SIG-M5 treated with dmso at 0.1 percent for 504 hours (cell line): ENCODE measurements at regions not wholly inside any gene's neighbourhood (a gene's known extent, or its start where the extent isn't known, plus 50 kb on each side); places are given as distances from the start of the nearest gene placed in this dataset.
"Not testable (repeated sequence)": the region's sequence is repeated elsewhere in the genome, so short reads cannot be mapped to it uniquely, and the experiment has no call there.

Experiments used
- DNase-seq: peaks from one replicate; lab custom pipeline; 2025; ENCODE audit not compliant: unreplicated experiment; lab: John Stamatoyannopoulos, UW

DNA sequence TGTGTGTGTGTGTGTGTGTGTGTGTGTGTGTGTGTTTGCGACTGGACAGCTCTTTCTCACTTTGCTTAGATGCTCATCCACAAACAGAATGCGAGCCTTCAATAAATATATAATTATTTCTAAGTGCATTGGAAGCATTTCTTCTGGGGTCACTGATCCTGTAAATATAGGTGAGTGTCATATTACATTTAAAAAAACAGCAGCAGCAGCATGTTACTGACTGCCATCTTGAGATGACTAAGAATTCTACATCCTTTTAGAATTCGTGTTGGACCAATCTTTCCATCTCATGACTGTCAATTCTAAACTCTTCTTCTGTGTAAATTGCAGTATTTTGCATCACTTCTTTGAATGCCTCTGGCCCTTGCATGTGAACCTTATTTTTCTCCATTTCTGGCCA is 238.0 kb upstream of the DDI1 start:
- no peak for DNase-seq

DNA sequence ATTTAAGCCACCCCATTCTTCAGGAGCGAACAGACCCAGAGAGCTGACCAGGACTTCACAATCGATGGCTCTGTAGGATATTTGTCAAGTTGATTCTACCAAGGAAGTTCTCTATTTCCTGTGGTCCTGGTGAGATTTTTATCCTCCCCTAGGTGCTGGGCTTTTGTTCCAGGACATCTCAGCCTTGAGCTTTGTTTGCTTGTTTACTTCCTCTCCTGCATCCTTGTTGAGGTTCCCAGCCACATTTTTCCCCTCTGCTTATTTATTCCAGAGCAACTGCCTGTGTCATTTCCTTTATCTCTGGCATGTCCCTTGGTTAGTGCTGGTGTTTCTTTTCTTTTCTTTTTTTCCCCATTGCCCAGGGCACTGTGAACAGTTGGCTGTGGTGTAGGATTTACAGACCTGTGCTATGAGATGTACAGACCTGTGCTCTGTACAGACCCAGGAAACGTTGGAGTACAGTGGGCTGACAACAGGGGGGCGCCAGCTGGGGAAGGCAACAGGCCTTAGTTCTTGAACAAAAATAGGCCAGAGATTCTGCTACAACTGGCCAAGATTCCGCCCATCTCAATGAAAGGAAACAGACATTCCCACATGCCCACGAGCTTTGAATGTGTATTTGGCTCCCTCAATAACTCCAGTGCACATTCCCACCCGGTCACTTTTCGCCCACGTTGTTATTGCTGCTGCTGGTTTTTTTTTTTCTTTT is 235.9 kb upstream of the DDI1 start:
- DNase-seq, result no peak

DNA sequence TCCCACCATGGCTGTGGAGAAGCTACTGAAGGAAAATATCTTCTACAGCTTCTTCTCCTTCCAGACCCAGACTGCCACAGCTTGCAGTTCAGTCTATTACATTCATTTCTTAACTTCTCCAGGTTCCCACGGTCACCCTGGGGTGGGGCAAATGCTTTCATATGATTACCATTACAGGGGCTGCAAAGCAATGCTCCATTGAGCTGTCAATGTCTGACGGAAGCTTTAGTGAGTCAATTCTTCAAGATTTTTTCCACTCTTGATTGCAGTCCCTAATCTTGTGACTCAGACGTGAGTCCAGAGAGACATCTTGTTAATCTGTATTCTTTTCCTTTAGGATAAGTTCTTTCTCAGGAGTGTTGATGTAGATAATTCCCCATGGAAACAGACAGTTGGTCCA is 233.4 kb upstream of the DDI1 start:
- no peak for DNase-seq

DNA sequence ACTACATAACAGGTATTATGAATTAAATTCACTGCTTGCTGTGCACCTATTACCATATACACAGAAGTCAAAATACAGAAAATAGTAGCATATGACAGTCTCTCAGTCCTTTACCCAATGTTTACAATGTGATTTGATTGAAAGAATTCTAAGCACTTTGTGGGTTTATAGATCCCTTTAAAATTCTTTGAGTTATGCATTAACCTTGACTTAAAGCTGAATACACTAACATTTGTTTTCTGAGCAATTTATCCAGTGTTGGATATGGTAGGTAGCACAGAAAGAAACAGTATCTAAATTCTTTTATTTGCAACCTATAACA is 230.8 kb upstream of the DDI1 start:
- no peak for DNase-seq

DNA sequence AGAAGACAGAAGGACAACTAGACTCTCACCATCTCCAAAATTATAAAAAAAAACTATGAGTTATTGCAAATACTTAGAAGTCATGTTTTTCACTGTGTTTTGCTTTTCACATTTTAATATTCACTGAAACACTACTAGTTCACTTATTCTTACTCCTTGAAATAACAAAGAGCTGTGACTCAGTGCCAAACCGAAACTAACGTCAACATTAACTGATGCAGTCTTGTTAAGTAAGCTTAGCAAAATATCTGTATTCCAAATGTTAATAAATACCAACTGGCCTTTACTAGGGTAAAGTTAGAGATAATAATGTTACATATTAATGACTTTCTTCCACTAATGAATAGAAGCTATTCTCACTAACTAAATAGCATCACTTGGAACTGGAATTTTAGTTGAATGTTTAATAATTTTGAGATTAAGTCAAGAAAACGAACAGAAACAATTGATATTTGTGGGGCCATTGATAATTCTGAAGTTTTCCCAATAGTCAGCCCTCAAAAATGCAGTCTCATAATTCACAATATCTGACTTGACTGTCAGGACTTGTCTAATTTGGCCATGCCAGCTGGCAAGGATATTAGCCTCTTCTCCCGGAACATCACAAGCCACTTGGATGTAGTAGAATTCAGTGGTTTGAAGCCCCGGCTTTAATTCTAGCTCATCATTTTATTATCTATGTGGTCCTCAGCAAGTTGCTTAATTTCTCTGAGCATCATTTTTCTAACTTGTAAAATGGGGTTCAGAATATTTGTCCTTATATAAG is 230.1 kb upstream of the DDI1 start:
- no peak for DNase-seq

DNA sequence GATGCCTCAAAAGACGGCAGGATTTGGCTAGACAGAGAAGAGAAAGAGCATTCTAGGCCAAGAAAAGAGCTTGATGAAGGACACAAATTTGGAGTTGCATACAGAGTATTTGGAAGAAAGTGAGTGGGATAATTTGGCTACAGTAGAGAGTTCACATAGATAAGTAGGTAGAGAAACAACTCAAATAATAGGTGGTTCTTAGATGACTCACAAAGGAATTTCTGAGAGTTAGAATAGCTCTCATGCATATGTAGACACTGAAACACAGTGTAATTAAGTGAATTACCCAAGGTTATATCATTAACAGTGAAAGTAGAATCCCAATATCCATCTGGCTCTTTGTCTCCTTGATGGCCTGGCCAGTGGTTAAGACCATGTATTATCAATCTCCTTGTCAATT is 228.6 kb upstream of the DDI1 start:
- no peak for DNase-seq

DNA sequence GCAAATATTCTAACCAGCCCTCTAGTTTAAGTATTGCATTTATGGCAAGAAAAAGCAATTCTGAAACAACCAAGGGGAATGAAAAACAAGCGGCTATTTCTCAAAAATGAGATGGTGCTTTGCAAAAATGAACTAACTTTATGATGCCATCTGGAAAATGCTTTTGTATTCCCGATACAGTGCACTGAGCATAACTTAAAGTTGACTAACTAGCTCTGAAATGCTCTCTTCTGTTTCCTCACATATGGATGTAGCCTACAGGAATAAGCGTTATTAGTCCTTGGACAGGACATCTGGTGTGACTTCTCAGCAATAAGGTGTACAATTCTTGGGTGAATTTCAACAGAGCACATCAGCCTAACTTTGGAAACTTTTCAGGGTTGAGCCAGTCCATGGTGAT is 228.2 kb upstream of the DDI1 start:
- no peak for DNase-seq

DNA sequence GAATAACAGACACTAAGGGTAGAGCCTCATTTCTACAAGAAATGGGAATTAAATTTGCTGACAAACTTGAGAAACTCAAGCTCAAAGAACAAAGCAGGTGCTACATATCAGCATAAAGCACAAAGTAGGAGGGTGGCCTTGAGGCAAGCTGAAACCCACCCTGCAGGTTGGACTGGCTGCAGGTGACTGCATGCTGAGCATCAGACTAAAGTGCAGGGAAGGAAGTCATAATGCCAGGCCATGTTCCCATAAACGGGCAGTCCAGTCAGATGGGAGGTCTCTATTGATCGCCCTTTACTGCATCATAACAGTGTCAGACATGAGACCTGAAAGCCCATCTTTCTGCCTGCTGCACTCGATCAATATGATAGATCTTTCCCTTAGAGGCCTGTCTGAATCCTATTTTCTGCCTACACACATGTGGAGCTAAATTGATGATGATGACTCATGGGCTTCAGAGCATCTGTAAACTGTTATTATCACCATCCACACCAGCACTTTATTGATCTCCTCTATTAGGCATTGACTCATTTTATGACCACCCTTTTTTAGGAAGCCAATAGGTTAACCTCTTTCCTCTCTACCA is 224.5 kb upstream of the DDI1 start:
- DNase-seq, result no peak

DNA sequence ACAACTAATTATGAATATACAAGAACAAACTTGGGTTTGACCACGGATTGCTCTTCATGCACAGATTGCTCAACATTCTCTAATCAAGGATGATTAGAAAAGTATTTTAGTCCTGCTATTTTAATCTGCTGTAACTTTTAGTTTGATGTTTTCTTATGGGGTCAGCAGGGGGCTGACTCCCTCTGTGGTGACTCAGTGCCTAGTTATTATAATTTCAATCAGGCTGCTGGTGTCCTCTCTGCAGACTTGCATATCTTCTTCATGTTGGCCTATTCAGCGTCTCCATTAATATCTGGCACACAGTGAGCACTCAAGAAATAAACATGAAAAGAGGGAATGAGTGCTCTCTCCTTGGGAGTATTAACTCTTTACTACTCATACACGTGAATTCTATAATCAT is 223.8 kb upstream of the DDI1 start:
- no peak for DNase-seq

DNA sequence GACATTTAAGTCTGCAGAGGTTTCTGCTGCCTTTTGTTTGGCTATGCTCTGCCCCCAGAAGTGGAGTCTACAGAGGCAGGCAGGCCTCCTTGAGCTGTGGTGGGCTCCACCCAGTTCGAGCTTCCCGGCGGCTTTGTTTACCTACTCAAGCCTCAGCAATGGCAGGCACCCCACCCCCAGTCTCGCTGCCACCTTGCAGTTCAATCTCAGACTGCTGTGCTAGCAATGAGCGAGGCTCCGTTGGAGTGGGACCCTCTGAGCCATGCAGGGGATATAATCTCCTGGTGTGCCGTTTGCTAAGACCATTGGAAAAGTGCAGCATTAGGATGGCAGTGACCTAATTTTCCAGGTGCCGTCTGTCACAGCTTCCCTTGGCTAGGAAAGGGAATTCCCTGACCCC is 216.1 kb upstream of the DDI1 start:
- not testable (repeated sequence) for DNase-seq

DNA sequence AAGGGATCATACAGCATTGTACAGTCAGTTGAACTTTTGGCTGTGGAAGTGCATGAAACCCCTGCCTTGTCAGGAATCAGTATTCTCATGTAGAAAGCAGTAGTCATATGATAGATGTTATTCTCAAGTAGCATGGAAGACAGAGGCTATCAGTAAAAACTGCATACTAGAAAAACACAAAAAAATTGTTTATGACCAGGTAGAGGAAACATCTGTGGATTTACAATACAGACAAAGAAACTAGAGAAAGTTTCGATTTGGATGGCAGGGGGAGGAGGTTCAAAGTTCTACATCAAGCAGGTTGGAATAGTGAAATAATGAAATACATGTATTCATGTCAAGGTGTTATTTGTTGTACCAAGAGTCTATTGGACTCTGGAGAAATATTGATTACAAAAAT is 212.3 kb upstream of the DDI1 start:
- DNase-seq, result no peak

DNA sequence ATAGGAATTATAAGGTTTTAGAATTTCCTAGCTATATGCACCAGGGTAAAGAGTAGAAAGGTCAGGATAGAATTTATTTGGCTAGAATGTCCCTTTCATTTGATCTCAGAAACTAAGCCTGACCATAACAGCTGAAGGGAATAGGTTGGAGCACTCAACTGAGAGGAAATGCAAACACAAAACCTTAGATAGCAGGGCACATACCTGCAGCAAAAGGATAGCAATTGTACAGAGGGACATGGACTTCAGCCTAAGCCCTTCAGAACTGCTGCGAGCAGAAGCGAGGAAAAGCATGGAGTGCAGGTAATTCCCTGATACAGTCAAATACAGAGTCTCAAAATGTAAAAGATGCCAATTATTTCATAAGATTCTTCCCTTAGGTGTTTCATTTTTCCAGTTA is 211.0 kb upstream of the DDI1 start:
- DNase-seq, result no peak

DNA sequence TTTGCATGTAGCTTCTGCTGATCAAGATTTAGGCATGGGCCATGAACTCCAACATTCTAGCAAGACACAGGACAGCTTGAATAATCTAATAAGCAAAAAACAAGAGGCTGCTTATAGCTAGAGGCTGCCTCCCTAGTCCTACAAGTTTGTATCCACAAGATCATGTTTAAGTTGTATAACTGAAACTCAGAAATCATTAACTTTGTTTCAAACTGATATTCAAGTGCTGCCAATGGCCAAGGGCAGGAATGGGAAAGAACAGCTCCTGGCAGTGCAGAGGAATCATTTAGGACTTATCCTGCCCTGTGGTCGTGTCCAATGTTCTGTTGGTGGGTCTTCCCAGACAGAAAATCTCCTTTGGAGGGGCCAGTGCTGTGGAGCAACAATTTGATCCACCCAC is 209.6 kb upstream of the DDI1 start:
- no peak for DNase-seq

DNA sequence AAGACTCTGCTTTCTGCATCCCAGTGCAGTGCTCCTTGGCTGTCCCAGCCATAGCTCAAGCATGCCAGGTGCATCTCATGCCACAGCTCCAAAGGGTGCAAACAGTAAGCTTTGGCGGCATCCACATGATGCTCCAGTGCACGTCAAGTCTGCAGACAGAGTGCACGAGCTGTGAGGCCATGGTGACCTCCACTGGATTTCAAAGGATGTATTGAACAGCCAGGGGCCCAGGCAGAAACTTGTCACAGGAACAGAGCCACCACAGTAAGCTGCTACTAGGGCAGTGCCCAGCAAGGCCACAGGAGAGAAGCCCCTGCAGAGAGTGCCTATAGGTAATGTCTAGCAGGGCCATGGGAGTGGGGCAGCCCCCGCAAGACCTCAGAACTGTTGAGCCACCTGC is 206.8 kb upstream of the DDI1 start:
- no peak for DNase-seq

DNA sequence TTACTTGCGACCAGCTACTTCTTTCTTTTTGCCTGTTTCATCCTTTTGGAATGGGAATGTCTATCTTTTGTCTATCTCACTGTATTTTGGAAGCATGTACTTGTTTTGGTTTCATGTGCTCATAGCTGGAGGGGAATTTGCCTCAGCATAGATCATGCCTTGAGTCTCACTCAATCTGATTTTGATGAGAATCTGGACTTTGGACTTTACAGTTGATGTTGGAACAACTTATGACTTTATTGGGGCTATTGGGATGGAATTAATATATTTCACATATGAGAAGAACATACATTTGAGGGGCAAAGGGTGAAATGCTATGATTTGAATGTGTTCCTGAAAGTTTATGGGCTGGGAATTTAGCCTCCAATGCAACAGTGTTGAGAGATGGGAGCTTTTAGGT is 206.2 kb upstream of the DDI1 start:
- no peak for DNase-seq

DNA sequence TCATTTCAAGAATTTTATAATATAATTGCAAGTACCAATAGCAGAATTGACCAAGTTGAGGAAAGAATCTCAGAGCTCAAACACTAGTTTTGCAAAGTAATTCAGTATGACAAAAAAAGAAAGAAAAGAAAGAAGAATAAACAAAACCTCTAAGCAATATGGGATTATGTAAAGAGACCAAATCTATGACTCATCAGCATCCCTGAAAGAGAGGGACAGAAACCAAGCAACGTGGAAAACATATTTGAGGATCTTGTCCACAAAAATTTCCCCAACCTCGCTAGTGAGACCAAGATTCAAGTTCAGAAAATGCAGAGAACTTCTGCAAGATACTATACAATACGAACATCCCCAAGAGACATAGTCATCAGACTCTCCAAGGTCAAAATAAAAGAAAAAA is 203.7 kb upstream of the DDI1 start:
- no peak for DNase-seq

DNA sequence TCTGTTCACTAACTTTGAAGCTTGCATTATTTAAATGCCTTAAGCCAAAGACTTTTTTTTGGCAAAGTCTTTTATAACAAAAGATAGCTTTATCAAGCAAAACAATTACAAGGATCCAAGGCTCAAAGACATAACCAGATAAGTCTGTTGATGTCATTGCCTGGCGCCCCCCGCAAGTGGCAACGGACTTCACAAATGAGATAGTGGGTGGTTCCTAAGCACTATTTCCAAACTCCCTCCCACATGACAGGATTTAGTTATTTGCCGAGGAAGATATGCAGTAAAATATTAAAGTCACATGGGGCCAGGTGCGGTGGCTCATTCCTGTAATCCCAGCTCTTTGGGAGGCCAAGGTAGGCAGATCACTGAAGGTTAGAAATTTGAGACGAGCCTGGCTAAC is 194.2 kb upstream of the DDI1 start:
- no peak for DNase-seq

DNA sequence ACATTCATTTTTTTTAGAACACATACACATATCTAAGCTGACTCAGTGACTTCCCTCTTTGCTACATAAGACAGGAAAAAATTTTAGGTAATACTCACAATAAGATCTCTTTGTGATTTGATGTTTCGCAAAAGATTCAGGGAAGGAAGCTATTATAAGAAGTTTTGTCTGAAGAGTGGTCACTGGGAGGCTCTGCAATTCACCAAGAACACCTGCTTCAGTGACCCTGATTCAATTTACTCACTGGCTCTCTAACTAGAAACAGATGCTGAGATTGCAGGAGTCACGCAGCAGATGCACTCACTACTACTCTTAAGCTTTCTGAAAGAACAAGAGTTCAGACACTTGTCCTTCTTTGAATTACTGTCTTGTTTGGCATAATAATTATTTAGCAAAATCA is 193.6 kb upstream of the DDI1 start:
- no peak for DNase-seq

DNA sequence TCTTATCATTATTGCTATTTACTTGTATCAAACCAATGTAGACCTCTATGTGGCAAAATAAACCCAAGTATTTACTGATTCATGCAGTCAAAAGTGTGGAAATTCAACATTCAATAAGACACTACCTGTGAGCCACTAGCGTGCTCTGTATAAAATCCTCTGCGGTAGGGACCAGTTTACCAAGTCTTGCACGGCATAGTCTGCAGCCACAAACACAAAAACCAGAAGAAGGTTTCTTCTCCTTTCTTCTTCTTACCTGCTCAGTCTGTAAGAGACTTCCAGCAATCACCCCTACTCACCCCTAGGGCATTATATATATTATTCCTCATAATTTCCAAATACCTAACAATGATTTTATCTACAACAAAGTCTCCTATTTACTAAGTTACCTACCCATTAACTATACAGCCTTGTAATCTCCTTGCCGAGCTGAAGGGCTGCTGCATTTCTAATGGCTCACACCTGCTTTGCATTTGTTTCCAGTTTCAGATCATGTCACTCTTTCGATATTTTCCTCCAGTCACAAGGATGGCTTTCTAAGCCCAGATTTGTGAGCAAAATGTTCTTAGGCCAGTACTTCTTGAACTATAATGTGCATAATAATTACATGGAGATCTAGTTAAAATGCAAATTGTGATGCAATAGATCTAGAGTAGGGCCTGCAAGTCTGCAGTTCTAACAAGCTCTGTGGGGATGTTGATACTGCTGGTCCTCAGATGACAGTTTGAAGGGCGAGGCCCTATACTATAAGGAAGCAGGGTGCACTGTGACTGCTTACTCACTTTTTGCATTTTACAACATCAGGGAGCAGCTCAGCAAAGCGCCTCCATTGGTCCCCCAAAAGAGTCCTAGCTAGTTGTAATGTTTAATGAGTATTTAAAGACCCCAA is 191.9 kb upstream of the DDI1 start:
- DNase-seq, result no peak

DNA sequence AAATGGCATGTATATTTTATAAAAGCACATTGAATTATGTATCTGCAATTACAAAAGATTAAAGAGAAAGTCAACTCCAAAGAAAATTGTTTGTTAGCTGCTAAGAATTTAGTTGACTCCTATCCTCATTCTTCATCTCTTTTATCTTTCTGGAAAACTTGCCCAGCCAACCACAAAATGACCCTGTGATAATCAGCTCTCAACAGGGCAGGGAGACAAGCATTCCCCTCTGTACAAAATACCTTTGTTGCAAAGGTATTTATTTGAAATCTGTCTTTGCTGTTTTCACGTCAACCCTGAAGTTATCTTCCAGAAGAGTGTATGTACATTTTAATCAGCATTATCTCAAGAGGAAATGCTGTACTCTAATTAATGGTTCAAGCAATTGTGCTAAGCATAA is 191.1 kb upstream of the DDI1 start:
- DNase-seq, result no peak

DNA sequence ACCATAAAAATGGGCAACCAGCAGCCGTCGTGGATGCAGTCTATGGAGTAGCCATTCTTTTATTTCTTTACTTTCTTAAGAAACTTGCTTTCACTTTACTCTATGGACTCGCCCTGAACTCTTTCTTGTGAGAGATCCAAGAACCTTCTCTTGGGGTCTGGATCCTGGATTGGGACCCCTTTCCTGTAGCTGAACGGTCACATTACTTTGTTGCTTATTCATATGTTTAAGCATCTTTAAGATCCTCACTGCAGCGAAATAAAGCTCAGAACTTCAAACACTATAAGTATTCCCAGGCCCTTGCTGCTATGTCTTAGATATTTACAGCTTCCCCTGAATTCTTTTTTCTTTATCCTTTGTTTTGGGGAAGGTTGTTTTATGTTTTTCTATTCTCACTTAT is 187.8 kb upstream of the DDI1 start:
- no peak for DNase-seq

DNA sequence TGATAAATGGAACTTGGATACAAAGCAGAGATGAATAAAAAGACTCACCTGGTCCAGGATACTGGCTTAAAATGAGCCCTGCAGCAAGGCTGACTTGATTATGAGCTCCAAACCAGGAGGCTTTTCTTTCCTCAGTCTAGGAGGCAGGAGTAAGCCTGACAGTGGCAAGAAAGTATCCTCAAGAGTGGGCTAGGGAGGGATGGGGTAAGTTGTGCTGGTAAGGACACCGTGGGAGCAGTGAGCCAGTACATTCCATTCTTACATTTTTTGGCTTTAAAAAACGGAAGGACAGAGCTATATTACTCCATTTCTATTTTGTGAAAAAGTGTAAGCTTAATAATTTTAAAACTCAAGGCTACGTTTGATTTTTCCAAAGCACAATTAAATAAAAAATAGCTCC is 187.1 kb upstream of the DDI1 start:
- DNase-seq, result no peak
